HCT116 (cell line): ENCODE measurements at regions not wholly inside any gene's neighbourhood (a gene's known extent, or its start where the extent isn't known, plus 50 kb on each side); places are given as distances from the start of the nearest gene placed in this dataset.

Experiments used
- ATAC-seq: fragments of 200-7000 bp; cut with Tn5 transposase; 2 replicates; pipeline ENCODE4 v1.9.1; 2020; ENCODE audit warnings: mild to moderate bottlenecking, moderate library complexity
- BruUV-seq: library from RNA; stranded (reverse); fragments of 400-500 nt; replicated peaks from 2 replicates; lab custom pipeline; 2021; lab: Mats Ljungman, UMichigan
- CTCF ChIA-PET: fragments of 300-600 bp; sonication (Branson Sonifier 250); formaldehyde crosslinking; loops from one replicate; lab custom pipeline; 2021; ENCODE audit warnings: antibody characterized with exemption; lab: Charles Lee
- POLR2A ChIA-PET: fragments of 300-600, 350-600 bp; sonication (Branson Sonifier 250); formaldehyde crosslinking; loops from one replicate; lab custom pipeline; 2021; ENCODE audit warnings: antibody characterized with exemption; lab: Charles Lee
- RAD21 ChIA-PET, 2 experiments: fragments of 300-600 bp; sonication (Branson Sonifier 250); formaldehyde crosslinking; loops; one replicate each; lab custom pipeline; 2023; ENCODE audit warnings: low total read pairs in 2 of 2; ENCODE audit not compliant: uncharacterized antibody in 2 of 2, unreplicated experiment in 2 of 2, low non-redundant PET in 1 of 2; lab: Charles Lee
- DNase-seq: peaks from one replicate; pipeline ENCODE4 v3.0.0-alpha.2; 2010; ENCODE audit warnings: low read depth, low spot score
- H2AFZ ChIP-seq: fragments of 200-600 bp; shearing (Covaris generic), sonication (generic); 2 replicates; pipeline ENCODE4 v1.6.1; 2017; ENCODE audit warnings: low read depth, mixed run types, mixed read lengths, antibody characterized with exemption, low read length; ENCODE audit not compliant: poor library complexity, severe bottlenecking
- H3K27ac ChIP-seq: 2 replicates; pipeline ENCODE4 v1.5.1; 2012; ENCODE audit warnings: low read depth, low read length
- H3K27me3 ChIP-seq: fragments of 200-600 bp; sonication (generic); 2 replicates; pipeline ENCODE4 v1.6.1; 2016; ENCODE audit warnings: mixed run types, low read length, mixed read lengths; ENCODE audit not compliant: insufficient read depth
- H3K36me3 ChIP-seq, 2 experiments: fragments of 200-500 bp in 1 of 2; fragments of 200-600 bp in 1 of 2; sonication (Bioruptor generic) in 1 of 2; sonication (generic) in 1 of 2; 2 replicates each; pipeline versions ENCODE4 v1.5.1 to v1.6.1; 2014 to 2016; ENCODE audit warnings: low read length in 2 of 2, inconsistent platforms in 1 of 2, mixed read lengths in 1 of 2, mixed run types in 1 of 2; ENCODE audit not compliant: insufficient read depth in 2 of 2, control insufficient read depth in 1 of 2
- H3K4me1 ChIP-seq, 2 experiments: fragments of 200-600 bp in 1 of 2; sonication (generic) in 1 of 2; 2 replicates each; pipeline versions ENCODE4 v1.5.1 to v1.6.1; 2012 to 2017; ENCODE audit warnings: low read length in 2 of 2, inconsistent platforms in 1 of 2, mild to moderate bottlenecking in 1 of 2, mixed read lengths in 1 of 2, mixed run types in 1 of 2, moderate library complexity in 1 of 2; ENCODE audit not compliant: insufficient read depth in 2 of 2, control insufficient read depth in 1 of 2
- H3K4me2 ChIP-seq: fragments of 200-600 bp; sonication (generic); 2 replicates; pipeline ENCODE4 v1.6.1; 2017; ENCODE audit warnings: mixed run types, low read length, mixed read lengths
- H3K4me3 ChIP-seq, 2 experiments: fragments of 200-600 bp in 1 of 2; sonication (generic) in 1 of 2; replicated peaks in 1 of 2; 2 replicates each; pipeline ENCODE4 v1.5.1; 2011 to 2016; ENCODE audit warnings: low read length in 2 of 2, control low read depth in 1 of 2, low read depth in 1 of 2, mild to moderate bottlenecking in 1 of 2, mixed read lengths in 1 of 2, mixed run types in 1 of 2
- H3K79me2 ChIP-seq: fragments of 200-600 bp; sonication (generic); 2 replicates; pipeline ENCODE4 v1.6.1; 2017; ENCODE audit warnings: mild to moderate bottlenecking, mixed run types, low read length, moderate library complexity, mixed read lengths; ENCODE audit not compliant: insufficient read depth
- H3K9ac ChIP-seq: fragments of 200-600 bp; sonication (generic); 2 replicates; pipeline ENCODE4 v1.6.1; 2016; ENCODE audit warnings: low read length, mixed read lengths
- H3K9me2 ChIP-seq: fragments of 200-600 bp; sonication (generic), shearing (Covaris generic); 2 replicates; pipeline ENCODE4 v1.6.1; 2017; ENCODE audit warnings: mixed run types, mild to moderate bottlenecking, moderate library complexity; ENCODE audit not compliant: insufficient read depth
- H3K9me3 ChIP-seq, 2 experiments: fragments of 200-500 bp in 1 of 2; fragments of 200-600 bp in 1 of 2; sonication (Bioruptor generic) in 1 of 2; sonication (generic) in 1 of 2; 2 replicates each; pipeline ENCODE4 v1.6.1; 2014 to 2017; ENCODE audit warnings: low read length in 2 of 2, mixed read lengths in 2 of 2, inconsistent platforms in 1 of 2, low read depth in 1 of 2, mild to moderate bottlenecking in 1 of 2, mixed run types in 1 of 2, moderate library complexity in 1 of 2; ENCODE audit not compliant: control insufficient read depth in 1 of 2, insufficient read depth in 1 of 2
- H4K20me1 ChIP-seq: fragments of 200-600 bp; sonication (generic), shearing (Covaris generic); 2 replicates; pipeline ENCODE4 v1.6.1; 2017; ENCODE audit warnings: mixed run types, mild to moderate bottlenecking, moderate library complexity; ENCODE audit not compliant: insufficient read depth
- ATF3 ChIP-seq: IDR thresholded peaks from 2 replicates; pipeline ENCODE4 v1.6.1; 2012
- CTCF ChIP-seq, 3 experiments: fragments of 200-600 bp in 1 of 3; sonication (generic) in 1 of 3; IDR thresholded peaks in 2 of 3; conservative IDR thresholded peaks in 1 of 3; 2 replicates each; pipeline ENCODE4 v1.5.1; 2012 to 2017; ENCODE audit warnings: low read depth in 2 of 3, low read length in 2 of 3, antibody characterized with exemption in 1 of 3, borderline replicate concordance in 1 of 3, control low read depth in 1 of 3, mild to moderate bottlenecking in 1 of 3, mixed read lengths in 1 of 3, mixed run types in 1 of 3, moderate library complexity in 1 of 3; ENCODE audit not compliant: insufficient read depth in 1 of 3
- EZH2 ChIP-seq: fragments of 200-600 bp; sonication (generic); IDR thresholded peaks from 2 replicates; pipeline ENCODE4 v1.6.1; 2017; ENCODE audit warnings: antibody characterized with exemption, mixed run types
- EZH2phosphoT487 ChIP-seq: fragments of 200-600 bp; IDR thresholded peaks from 2 replicates; pipeline ENCODE4 v1.6.1; 2018; ENCODE audit warnings: antibody characterized with exemption, borderline replicate concordance
- FOSL1 ChIP-seq: IDR thresholded peaks from 2 replicates; pipeline ENCODE4 v1.6.1; 2012; ENCODE audit warnings: low read depth
- MAX ChIP-seq: IDR thresholded peaks from 2 replicates; pipeline ENCODE4 v1.6.1; 2012
- POLR2A ChIP-seq: IDR thresholded peaks from 2 replicates; pipeline ENCODE4 v1.7.0; 2011; ENCODE audit warnings: borderline replicate concordance; ENCODE audit not compliant: insufficient read depth, insufficient read length; ENCODE audit errors: extremely low read depth
- POLR2AphosphoS5 ChIP-seq: IDR thresholded peaks from 2 replicates; pipeline ENCODE4 v1.6.1; 2011; ENCODE audit warnings: mild to moderate bottlenecking, low read depth, low read length, moderate library complexity
- RAD21 ChIP-seq: IDR thresholded peaks from 2 replicates; pipeline ENCODE4 v1.6.1; 2012; ENCODE audit warnings: low read depth, mild to moderate bottlenecking
- REST ChIP-seq: IDR thresholded peaks from 2 replicates; pipeline ENCODE4 v1.6.1; 2012; ENCODE audit warnings: low read depth
- SP1 ChIP-seq: IDR thresholded peaks from 2 replicates; pipeline ENCODE4 v1.6.1; 2012; ENCODE audit warnings: low read depth
- SRF ChIP-seq: IDR thresholded peaks from 2 replicates; pipeline ENCODE4 v1.6.1; 2012; ENCODE audit warnings: low read depth
- TCF7L2 ChIP-seq: IDR thresholded peaks from 2 replicates; pipeline ENCODE4 v1.7.0; 2011; ENCODE audit warnings: borderline replicate concordance, inconsistent platforms; ENCODE audit not compliant: insufficient read depth, insufficient read length; ENCODE audit errors: extremely low read depth
- YY1 ChIP-seq: IDR thresholded peaks from 2 replicates; pipeline ENCODE4 v1.6.1; 2011; ENCODE audit warnings: low read length, low read depth, moderate library complexity, mild to moderate bottlenecking; ENCODE audit not compliant: insufficient replicate concordance; ENCODE audit errors: extremely low read depth
- ZBTB33 ChIP-seq: IDR thresholded peaks from 2 replicates; pipeline ENCODE4 v1.6.1; 2011; ENCODE audit warnings: mild to moderate bottlenecking, low read length, moderate library complexity; ENCODE audit not compliant: insufficient replicate concordance; ENCODE audit errors: extremely low read depth
- ZFX ChIP-seq: fragments of 450-650 bp; IDR thresholded peaks from 2 replicates; pipeline ENCODE4 v1.6.1; 2017
- ZNF274 ChIP-seq: fragments of 200-500 bp; sonication (Bioruptor generic); IDR thresholded peaks from 2 replicates; pipeline ENCODE4 v1.6.1; 2014; ENCODE audit warnings: mild to moderate bottlenecking, low read depth, low read length, inconsistent platforms
- intact Hi-C: fragments of 100-400 bp; cut with micrococcal nuclease; formaldehyde crosslinking; loops from 2 replicates; pipeline ENCODE4 v1.10.0; 2022

- H3K4me1 ChIP-seq = no peaks in the 10 kb centered on the region
- no peak overlapping the region for H3K27ac ChIP-seq
- ATAC-seq (no peak), DNase-seq (no peak)
- H2AFZ ChIP-seq = no peak overlapping the region
- H3K9me3 ChIP-seq = no peaks in the 10 kb centered on the region
- RAD21 ChIA-PET = no interaction called here
- no peak overlapping the region for H3K4me3 ChIP-seq
- CTCF ChIA-PET = no interaction called here
- no peaks in the 10 kb centered on the region for H3K27me3 ChIP-seq
- POLR2A ChIA-PET = no interaction called here
- no peaks in the 10 kb centered on the region for H3K79me2 ChIP-seq
- intact Hi-C loops = no loop called here
- H3K9ac ChIP-seq = no peak overlapping the region
- H3K4me2 ChIP-seq = no peak overlapping the region
- no peaks in the 10 kb centered on the region; the same call in 1 of the 2 replicates for H4K20me1 ChIP-seq
- BruUV-seq = no TSS peak
- no peaks in the 10 kb centered on the region for H3K9me2 ChIP-seq
- H3K36me3 ChIP-seq = no peaks in the 10 kb centered on the region
- TF ChIP-seq TCF7L2 (no peak), CTCF (IDR thresholded peaks at IDR 0.05 in 2 of 3, conservative IDR thresholded peaks at IDR 0.05 in 1 of 3; ENCODE audit: borderline replicate concordance in 1 of 3, insufficient read depth in 1 of 3, low read depth in 2 of 3, low read length in 2 of 3) (no peak), ZFX (no peak), ZNF274 (no peak), SP1 (no peak), FOSL1 (no peak), EZH2phosphoT487 (no peak), YY1 (no peak), ATF3 (no peak), REST (no peak), RAD21 (no peak), SRF (no peak), POLR2AphosphoS5 (no peak), ZBTB33 (no peak), POLR2A (no peak), EZH2 (no peak), MAX (no peak)
Measured at GRCh38 chr1:82472489-82473131, 671.9 kb downstream of the ADGRL2 start.
